HG03039 (cell line): ENCODE measurements at regions not wholly inside any gene's neighbourhood (a gene's known extent, or its start where the extent isn't known, plus 50 kb on each side); places are given as distances from the start of the nearest gene placed in this dataset.

Experiments
- ATAC-seq: cut with Tn5 transposase; IDR thresholded peaks from one replicate; pipeline ENCODE4 v1.9.1; 2021; ENCODE audit warnings: mild to moderate bottlenecking, moderate library complexity; ENCODE audit not compliant: unreplicated experiment

DNA sequence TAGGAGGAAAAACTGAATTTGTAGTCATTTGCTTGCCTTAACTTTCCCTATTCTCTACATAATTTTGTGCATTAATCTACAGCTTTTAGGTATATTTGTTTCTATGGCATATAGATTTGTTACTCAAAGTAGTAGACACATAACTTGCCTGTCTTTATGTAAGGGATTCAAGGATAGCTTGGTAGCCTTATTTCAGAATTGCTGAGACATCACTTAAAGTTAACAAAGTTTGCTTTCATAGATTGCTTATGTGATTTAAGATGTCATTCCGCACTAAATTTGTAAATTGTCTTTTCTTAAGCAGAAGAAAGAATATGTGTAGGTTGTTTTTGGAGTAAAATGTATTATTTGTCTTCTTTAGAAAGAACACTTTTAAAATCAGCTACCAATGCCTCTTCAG is 477.7 kb upstream of the NOVA1 start:
- no peak for ATAC-seq

DNA sequence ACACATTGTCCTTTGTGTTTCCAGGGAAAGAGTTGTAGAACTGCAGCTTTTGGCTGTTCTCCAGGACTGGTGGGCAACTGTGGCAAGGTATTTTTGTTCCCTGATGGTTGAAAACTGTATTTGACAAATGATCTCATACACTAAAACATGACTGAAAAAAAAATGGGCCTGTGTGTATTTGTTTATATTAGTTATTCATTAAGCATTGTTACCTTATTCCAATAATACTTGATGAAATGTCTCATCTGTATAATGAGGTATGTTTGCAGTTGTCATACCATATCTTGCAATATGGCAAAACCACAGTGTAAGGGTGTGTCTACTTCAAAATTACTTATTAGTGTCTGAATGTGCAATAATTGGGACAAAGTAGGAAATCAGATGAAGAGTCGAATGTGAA is 479.4 kb upstream of the NOVA1 start:
- ATAC-seq = no peak

- ATAC-seq = no peak
Observed at GRCh38 chr14:27077710-27078109, 479.9 kb upstream of the NOVA1 start.

DNA sequence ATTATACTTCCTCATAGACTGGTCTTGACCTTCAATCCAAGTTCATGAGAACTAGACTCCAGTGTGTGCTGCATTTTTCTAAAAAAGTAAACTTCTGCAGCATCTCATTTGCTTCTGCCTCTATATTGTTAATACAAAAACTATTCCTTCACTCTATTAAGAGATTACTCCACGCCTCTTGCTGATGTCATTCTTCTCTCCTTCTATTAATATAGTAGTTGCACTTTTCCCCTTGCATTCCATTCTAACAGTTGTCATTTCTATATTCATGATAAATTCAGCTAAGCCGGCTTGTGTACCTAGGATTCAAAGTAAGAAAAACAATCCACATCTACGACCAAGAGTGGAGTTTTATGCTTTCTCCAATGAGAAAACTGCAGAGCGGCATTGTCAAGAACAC is 480.4 kb upstream of the NOVA1 start:
- ATAC-seq = no peak

GRCh38 chr14:27079716-27080115 is 481.9 kb upstream of the NOVA1 start:
- no peak for ATAC-seq

DNA sequence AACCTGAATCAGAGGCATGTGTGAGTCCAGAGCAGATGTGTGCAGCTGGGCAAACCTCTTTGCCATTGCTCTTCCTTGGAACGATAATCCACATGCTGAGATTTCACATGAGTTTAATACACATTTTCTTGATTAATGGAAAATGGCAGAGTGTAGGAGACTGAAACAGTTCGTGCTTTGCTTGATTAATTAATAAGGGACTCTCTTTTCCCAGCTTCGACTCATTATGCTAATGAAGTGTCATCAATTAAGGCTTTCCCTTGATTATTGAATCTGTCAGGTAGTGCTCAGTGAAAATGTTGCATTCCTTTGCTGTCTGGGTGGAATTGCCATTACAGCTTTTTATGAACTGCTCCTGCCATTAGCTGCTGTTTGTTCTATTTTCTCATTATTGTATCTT is 487.7 kb upstream of the NOVA1 start:
- no peak for ATAC-seq

GRCh38 chr14:27090716-27091115 is 492.9 kb upstream of the NOVA1 start:
- ATAC-seq = no peak

DNA sequence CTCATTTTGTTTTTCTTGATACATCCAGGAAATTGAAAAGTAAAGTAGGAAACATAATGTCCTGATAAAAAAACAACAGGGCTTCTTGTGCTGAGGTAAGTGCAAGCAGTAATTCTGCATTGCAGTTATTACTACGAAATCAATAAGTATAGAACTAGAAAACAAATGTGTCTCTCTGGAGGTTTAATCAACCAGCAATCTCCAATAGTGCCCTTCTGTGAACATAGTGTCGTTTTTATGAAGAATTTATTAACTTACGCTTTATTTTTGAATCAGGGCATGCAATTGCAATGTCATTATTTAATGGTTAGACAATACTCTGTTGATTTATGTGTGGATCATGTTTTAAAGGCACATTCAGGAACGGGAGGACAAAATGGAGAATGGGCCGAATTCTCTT is 494.1 kb upstream of the NOVA1 start:
- ATAC-seq = no peak

DNA sequence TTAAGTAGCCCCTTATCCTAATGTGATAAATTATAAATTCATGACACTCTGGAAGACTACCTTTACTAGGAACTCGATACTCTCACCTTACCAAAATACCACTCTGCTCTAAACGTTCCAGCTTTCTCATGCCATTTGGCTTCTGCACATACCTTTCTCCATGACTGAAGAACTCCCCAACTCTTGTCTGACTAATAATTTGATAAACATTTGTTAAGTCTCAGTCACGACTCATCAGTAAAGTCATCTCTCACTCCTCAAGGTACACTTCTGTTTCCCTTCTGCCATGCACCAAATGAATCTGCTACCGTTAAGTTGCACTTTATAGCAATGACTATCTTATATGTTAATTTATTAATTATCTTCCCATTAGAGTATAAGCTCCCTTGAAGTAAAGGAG is 498.3 kb upstream of the NOVA1 start:
- no peak for ATAC-seq

GRCh38 chr14:27098451-27098850 is 500.6 kb upstream of the NOVA1 start:
- no peak for ATAC-seq

- no peak for ATAC-seq
Observed at GRCh38 chr14:27114180-27114579, 516.3 kb upstream of the NOVA1 start.

GRCh38 chr14:27123162-27123561 is 525.3 kb upstream of the NOVA1 start:
- ATAC-seq = no peak

DNA sequence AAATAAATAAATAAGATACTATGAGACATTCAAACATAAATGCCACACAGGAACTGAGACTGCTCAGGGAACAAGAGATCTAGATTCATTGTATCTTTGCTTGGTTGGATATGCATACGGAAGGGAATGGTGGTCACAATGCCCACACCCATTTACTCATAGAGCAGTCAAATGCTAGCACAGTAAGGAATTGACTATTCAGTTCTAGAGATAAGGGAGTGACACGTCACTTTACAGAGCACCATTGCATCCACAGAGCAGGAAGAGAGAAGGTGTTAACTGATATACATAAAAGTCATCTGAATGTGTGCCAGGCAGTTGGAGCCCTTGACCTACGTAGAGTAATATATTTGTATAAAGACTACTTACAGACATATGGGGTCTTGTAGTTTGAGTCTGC is 530.0 kb upstream of the NOVA1 start:
- ATAC-seq = no peak

DNA sequence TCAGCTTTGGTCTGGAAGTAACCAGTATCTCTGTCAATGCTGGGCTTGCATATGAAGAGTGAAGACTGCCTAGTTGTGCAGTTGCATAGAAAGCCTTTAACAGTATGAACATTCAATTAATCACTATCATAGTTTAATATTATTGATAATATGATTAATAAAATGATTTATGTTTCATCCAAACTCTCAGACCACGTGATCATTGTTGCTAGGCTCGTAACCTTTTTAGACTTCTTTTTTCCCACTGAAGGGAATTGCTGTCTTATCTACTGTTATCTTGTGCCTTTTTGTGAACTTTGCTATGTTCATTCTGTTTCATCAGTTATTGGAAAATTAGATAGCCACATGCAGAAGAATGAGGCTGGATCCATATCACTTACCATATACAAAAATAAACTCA is 536.4 kb upstream of the NOVA1 start:
- no peak for ATAC-seq

DNA sequence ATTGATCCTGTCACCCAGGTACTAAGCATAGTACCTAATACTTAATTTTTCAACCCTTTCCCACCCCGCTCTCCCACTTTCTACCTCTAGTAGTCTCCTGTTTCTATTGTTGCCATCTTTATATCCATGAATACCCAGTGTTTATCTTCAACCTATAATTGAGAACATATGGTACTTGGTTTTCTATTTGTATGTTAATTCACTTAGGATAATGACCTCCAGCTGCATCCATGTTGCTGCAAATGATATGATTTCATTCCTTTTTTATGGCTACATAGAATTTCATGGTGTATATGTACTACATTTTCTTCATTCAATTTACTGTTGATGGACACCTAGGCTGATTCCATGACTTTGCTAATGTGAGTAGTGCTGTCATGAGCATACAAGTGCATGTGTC is 547.3 kb upstream of the NOVA1 start:
- no peak for ATAC-seq

- no peak for ATAC-seq
Observed at GRCh38 chr14:27148143-27148542, 550.3 kb upstream of the NOVA1 start.

DNA sequence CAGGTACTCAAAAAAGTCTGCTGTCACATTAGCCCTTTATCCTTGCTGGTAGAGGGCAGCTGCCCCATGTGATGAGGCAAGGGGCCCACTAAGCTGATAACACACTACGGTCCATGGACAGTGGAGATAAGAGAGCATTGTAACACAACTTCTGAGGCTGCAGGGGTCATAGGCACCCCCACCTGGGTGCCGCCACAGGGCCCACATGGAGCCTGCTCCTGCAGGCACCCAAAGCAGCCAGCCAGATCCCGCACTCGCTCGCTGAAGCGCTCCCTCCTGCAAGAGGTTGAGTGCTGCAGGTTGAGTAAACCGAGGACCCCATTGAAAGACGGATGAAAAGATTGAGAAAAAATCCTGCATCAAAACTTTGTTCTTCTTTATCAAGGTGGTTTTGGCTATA is 566.3 kb upstream of the NOVA1 start:
- no peak for ATAC-seq

DNA sequence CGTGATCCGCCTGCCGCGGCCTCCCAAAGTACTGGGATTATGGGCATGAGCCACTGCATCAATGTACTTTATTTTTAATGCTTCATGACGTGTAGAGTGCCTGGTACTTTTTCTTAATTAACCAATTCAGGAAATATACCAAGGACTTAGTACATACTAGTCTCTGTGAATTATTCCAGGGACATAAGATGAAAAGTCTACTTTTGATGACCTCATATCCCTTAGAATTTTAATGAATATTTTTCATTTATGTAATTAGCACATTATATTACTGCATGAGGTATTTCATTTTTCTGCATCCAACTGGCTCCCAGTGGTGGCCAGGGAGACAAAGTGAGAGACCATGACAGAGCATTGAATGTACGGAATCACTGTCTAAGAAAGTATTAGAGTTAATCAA is 577.7 kb upstream of the NOVA1 start:
- ATAC-seq = no peak

DNA sequence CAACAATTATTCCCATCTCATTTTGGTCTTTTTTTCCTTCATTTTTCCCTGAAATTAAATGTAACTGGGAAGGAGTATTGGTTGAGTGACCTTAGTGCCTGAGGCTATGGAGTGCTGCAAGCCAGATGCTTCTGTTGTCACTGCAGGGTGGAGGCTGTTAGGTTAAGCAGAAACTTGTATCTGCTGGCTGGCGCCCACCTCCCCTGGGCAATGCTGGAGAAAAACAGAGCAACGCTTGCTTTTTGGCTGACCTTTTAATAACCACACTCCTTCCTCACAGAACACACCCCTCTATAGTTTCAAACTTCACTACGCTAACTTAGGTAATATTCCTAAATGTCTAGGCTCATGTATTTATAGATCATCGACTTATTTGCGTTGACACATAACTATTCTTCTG is 583.5 kb upstream of the NOVA1 start:
- no peak for ATAC-seq

GRCh38 chr14:27184427-27184826 is 586.6 kb upstream of the NOVA1 start:
- no peak for ATAC-seq

- no peak for ATAC-seq
Observed at GRCh38 chr14:27186048-27186447, 588.2 kb upstream of the NOVA1 start.

- ATAC-seq = no peak
Observed at GRCh38 chr14:27187136-27187535, 589.3 kb upstream of the NOVA1 start.

DNA sequence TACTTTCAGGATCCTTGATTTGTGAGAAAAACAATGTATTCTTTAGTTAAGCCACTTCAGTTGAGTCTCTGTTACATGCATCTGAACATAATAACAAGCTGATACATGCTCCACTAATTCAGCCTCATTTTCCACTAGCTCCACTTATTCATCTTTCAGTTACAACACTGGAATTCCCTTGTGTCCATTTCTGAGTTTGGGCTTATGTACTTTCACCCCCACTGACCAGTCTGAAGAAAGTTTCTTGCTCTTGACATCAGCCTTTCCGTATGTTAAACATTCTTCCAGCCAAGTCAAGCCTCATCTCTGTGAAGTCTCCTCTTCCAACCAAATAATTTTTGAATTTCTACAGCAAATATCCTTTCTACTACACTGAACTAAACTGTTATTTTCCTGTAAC is 592.5 kb upstream of the NOVA1 start:
- ATAC-seq = no peak

DNA sequence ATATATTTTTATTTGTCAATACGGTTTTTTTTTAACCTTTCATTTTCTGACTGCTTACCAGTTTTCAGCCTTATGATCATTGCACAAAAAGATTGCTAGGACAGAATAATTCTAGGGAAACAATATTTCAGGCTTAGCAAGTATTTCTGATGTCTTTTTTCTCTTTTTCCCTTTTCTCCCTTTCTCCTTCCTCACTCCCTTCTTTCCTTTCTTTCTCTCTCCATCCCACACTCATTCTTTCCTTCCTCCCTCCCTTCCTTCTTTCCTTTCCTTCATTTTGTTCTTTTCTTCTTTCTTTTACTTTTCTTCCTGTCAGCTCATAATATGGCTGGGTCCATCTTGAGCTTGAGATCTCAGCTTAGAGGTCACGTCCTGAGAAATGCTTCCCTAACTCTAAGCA is 601.4 kb upstream of the NOVA1 start:
- ATAC-seq = no peak
